ENCODE measurements at regions not wholly inside any gene's neighbourhood (a gene's known extent, or its start where the extent isn't known, plus 50 kb on each side); places are given as distances from the start of the nearest gene placed in this dataset.

DNA sequence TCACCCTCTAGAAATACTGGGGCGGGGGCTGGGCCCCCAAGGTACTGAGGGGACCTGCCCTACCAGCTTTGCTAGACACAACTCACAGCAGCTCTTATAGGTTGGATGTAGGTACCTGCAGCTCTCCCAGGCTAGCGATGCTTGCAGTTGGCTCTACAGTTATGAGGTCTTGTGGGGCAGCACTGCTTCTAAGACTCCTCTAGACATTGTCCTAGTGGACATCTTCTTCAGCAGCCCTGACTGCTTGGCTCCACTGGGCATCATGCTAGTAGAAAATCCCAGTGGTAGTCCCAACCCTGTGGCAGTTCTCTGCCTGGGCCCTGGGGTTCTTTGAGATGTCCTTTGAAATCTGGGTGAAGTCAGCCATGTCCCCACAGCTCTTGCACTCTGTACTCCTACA is 419.3 kb upstream of the SEL1L start:
- WGBS: 79% methylated on average over 2 of the region's 2 CpGs
- intact Hi-C loops (cut with DNase I): no loop called here
- no peaks in the 10 kb centered on the region for H3K36me3 ChIP-seq
- TF ChIP-seq POLR2A (IDR thresholded peaks at IDR 0.05) (no peak), POLR2AphosphoS5 (IDR thresholded peaks at IDR 0.05) (no peak)
- TF ChIP-seq, protein P1, sequence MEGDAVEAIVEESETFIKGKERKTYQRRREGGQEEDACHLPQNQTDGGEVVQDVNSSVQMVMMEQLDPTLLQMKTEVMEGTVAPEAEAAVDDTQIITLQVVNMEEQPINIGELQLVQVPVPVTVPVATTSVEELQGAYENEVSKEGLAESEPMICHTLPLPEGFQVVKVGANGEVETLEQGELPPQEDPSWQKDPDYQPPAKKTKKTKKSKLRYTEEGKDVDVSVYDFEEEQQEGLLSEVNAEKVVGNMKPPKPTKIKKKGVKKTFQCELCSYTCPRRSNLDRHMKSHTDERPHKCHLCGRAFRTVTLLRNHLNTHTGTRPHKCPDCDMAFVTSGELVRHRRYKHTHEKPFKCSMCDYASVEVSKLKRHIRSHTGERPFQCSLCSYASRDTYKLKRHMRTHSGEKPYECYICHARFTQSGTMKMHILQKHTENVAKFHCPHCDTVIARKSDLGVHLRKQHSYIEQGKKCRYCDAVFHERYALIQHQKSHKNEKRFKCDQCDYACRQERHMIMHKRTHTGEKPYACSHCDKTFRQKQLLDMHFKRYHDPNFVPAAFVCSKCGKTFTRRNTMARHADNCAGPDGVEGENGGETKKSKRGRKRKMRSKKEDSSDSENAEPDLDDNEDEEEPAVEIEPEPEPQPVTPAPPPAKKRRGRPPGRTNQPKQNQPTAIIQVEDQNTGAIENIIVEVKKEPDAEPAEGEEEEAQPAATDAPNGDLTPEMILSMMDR (IDR thresholded peaks at IDR 0.05): no peak
- H3K27ac ChIP-seq: no peak overlapping the region
- H3K9me3 ChIP-seq: no peaks in the 10 kb centered on the region
- H3K27me3 ChIP-seq (replicated peaks; ENCODE audit: insufficient read depth): no peaks in the 10 kb centered on the region
- H3K4me3 ChIP-seq: no peak overlapping the region
- no peak for DNase-seq (ENCODE audit: low spot score)
- no peaks in the 10 kb centered on the region for H3K4me1 ChIP-seq (replicated peaks)

DNA sequence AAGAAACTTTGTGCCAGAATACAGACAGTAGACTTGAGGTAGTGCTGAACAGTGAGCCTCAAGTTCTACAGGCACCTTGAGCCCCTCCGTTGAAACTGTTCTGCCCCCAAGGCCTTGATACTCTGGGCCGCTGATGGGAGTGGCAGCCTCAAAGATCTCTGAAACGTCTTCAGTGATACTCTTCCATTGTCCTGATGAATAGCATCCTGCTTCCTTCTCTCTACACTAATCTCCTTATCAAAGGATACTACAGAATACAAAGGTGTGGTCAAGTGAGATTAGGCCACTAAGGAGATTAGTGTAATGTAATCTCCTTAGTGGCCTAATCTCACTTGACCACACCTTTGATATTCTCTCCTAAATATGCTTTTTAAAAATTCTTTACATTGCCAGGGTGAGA is 419.8 kb upstream of the SEL1L start:
- H3K36me3 ChIP-seq: no peaks in the 10 kb centered on the region
- H3K9me3 ChIP-seq: no peaks in the 10 kb centered on the region
- no peak for DNase-seq (ENCODE audit: low spot score)
- no peak overlapping the region for H3K4me3 ChIP-seq
- H3K4me1 ChIP-seq (replicated peaks): no peaks in the 10 kb centered on the region
- H3K27me3 ChIP-seq (replicated peaks; ENCODE audit: insufficient read depth): no peaks in the 10 kb centered on the region
- TF ChIP-seq POLR2AphosphoS5 (IDR thresholded peaks at IDR 0.05): no peak
- TF ChIP-seq, protein P1 (IDR thresholded peaks at IDR 0.05): no peak
- no peak for TF ChIP-seq POLR2A (IDR thresholded peaks at IDR 0.05)
- H3K27ac ChIP-seq: no peak overlapping the region
- intact Hi-C loops (cut with DNase I): no loop called here
- WGBS: 83% methylated on average over 3 of the region's 3 CpGs

DNA sequence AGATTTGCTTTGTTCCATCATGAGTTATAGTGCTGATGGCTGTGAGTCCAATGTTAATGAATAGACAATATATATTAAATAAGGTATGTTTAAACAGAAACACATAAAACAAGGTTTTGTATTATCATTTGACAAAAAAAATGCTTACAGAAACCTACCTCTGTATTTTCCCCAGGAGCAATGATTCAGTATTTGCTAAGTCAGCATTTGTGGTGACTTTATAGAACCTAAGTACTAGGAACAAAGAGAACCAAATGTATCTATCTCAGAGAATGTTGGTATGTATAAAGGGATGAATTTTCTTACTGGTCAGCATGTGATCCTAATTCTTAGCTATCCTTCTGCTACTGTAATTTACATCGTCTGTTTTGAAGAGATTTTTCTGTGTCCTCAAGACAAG is 421.5 kb upstream of the SEL1L start:
- H3K4me1 ChIP-seq (replicated peaks): no peaks in the 10 kb centered on the region
- no peak overlapping the region for H3K4me3 ChIP-seq
- no peak for DNase-seq (ENCODE audit: low spot score)
- H3K9me3 ChIP-seq: no peaks in the 10 kb centered on the region
- WGBS: 89% methylated on average over 1 of the region's 1 CpG
- no peaks in the 10 kb centered on the region for H3K36me3 ChIP-seq
- TF ChIP-seq POLR2A (IDR thresholded peaks at IDR 0.05): no peak
- TF ChIP-seq, protein P1 (IDR thresholded peaks at IDR 0.05): no peak
- TF ChIP-seq POLR2AphosphoS5 (IDR thresholded peaks at IDR 0.05): no peak
- H3K27ac ChIP-seq: no peak overlapping the region
- H3K27me3 ChIP-seq (replicated peaks; ENCODE audit: insufficient read depth): no peaks in the 10 kb centered on the region
- intact Hi-C loops (cut with DNase I): no loop called here

DNA sequence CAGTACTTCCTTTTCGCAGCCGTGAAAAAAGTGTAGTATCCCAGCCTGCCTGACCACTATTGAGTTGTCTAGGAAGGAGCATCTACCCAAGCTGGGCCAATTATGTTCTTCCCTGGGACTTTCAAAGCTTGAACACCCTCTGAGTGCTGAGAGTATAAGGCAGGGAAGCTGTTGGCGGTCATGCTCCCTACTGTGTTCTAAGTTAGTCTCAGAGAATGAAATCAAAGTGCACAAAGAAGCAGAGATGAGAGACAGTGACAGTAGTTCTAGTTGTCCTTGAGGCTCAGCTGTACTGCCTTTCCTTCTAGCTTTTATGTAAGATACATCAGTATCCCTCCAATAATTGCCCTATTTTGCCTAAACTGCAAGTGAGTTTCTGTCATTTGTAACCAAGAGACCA is 427.1 kb upstream of the SEL1L start:
- H3K4me1 ChIP-seq (replicated peaks): no peaks in the 10 kb centered on the region
- no peaks in the 10 kb centered on the region for H3K36me3 ChIP-seq
- TF ChIP-seq, protein P1 (IDR thresholded peaks at IDR 0.05): no peak
- TF ChIP-seq POLR2AphosphoS5 (IDR thresholded peaks at IDR 0.05): no peak
- no peak for TF ChIP-seq POLR2A (IDR thresholded peaks at IDR 0.05)
- H3K27me3 ChIP-seq (replicated peaks; ENCODE audit: insufficient read depth): no peaks in the 10 kb centered on the region
- WGBS: 96% methylated on average over 3 of the region's 3 CpGs
- H3K27ac ChIP-seq: no peak overlapping the region
- intact Hi-C loops (cut with DNase I): no loop called here
- no peak for DNase-seq (ENCODE audit: low spot score)
- H3K4me3 ChIP-seq: no peak overlapping the region
- H3K9me3 ChIP-seq: no peaks in the 10 kb centered on the region

DNA sequence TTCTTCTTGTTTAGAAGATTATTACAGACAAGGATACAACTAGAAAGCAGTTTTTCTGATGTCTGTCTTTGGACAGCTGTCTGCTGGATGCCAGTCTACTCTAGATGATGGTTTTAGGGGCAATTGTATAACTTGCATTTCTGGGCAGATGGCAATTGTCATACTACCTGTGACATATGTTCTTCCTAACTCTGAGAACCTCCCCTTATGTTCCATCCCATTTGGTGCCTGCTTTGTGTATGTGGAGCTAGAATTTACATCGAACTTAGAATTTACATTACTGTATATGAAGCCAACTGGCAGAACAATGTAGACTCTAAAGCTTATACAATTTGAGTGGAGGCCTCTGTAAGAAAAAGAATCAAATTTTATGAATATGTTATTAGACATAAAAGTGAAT is 430.2 kb upstream of the SEL1L start:
- Histone ChIP-seq H3K27me3 (replicated peaks; ENCODE audit: insufficient read depth) (no peaks in the 10 kb centered on the region), H3K4me1 (replicated peaks) (no peaks in the 10 kb centered on the region), H3K36me3 (no peaks in the 10 kb centered on the region), H3K9me3 (no peaks in the 10 kb centered on the region), H3K4me3 (no peak overlapping the region), H3K27ac (no peak overlapping the region)
- no peak for DNase-seq (ENCODE audit: low spot score)
- 76% methylated on average over 1 of the region's 1 CpG for WGBS
- TF ChIP-seq POLR2AphosphoS5 (IDR thresholded peaks at IDR 0.05) (no peak), POLR2A (IDR thresholded peaks at IDR 0.05) (no peak)
- TF ChIP-seq, protein P1 (IDR thresholded peaks at IDR 0.05): no peak
- intact Hi-C loops (cut with DNase I): no loop called here

Data from prostate gland (tissue), 2 donors.